ENCODE measurements at regions not wholly inside any gene's neighbourhood (a gene's known extent, or its start where the extent isn't known, plus 50 kb on each side); places are given as distances from the start of the nearest gene placed in this dataset.
"Not testable (repeated sequence)": the region's sequence is repeated elsewhere in the genome, so short reads cannot be mapped to it uniquely, and the experiment has no call there.

DNA sequence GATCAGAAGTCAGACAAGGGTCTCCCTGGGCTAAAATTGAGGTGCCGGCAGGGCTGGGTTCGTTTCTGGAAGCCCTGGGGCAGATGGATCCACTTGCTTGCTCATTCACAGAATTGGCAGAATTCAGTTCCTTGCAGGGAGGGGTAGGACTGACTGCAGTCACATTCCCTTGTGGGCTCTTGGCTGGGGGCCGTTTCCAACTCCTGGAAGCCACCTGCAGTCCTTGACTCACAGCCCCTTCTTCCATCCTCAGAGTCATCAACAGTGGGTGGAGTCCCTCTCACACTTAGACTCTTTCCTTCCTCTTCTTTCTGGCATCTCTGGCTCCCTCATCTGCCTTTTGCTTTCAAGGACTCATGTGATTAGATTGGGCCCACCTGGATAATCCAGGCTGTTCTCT lies 54.6 kb upstream of the NANOS1 start:
- Histone ChIP-seq H3K9me3 (ENCODE audit: control insufficient read depth, insufficient read depth, low read length) (peaks cover 5% of the 10 kb centered on the region), H3K36me3 (ENCODE audit: control insufficient read depth, insufficient read depth, low read length) (peaks cover under 1% of the 10 kb centered on the region), H3K4me3 (ENCODE audit: low read depth, low read length) (no peak overlapping the region), H3K27ac (ENCODE audit: low read depth, low read length) (no peak overlapping the region), H3K27me3 (ENCODE audit: control insufficient read depth, insufficient read depth, low read length) (no peaks in the 10 kb centered on the region), H3K4me1 (ENCODE audit: control insufficient read depth, insufficient read depth, low read length) (peaks cover under 1% of the 10 kb centered on the region)
- 94% methylated on average over 2 of the region's 3 CpGs for WGBS (ENCODE audit: insufficient coverage)
- no peak for DNase-seq (ENCODE audit: low read depth in 4 of 6, low spot score in 6 of 6)

GRCh38 chr10:118976219-118976618 lies 53.3 kb upstream of the NANOS1 start:
- not testable (repeated sequence) for H3K9me3 ChIP-seq (ENCODE audit: control insufficient read depth, insufficient read depth, low read length); H3K4me3 ChIP-seq (ENCODE audit: low read depth, low read length); H3K36me3 ChIP-seq (ENCODE audit: control insufficient read depth, insufficient read depth, low read length); H3K27me3 ChIP-seq (ENCODE audit: control insufficient read depth, insufficient read depth, low read length); H3K4me1 ChIP-seq (ENCODE audit: control insufficient read depth, insufficient read depth, low read length); DNase-seq (ENCODE audit: low read depth in 4 of 6, low spot score in 6 of 6); H3K27ac ChIP-seq (ENCODE audit: low read depth, low read length)
- no CpG with 5 or more reads among the region's 3 CpGs for WGBS (ENCODE audit: insufficient coverage)

DNA sequence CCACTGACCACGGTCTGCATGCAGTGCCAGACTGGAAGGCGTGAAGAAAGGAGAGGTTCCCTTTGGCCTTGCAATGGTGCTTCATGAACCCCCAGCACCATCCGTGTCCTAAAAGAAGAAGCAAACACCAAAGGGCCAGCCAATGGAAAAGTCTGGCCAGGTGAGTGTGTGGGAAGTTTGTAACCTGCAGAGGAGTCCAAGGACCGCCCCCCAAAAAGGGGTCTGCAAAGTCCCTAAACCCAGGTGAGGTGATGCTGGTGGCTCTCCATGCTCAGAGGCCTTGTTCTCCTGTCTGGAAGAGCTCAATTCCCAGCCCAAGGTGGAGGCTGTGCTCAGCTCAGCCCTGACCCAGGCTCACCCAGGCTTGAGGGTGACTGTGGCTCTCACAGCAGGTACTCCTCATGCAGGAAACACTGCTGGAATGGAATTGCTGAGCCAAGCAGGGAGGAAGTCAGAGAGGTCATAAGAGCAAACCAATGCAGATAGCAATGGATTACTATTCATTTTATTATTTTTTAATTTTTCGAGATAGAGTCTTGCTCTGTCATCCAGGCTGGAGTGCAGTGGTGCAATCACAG lies 52.4 kb upstream of the NANOS1 start:
- no peak for DNase-seq (ENCODE audit: low read depth in 4 of 6, low spot score in 6 of 6)
- Histone ChIP-seq H3K27me3 (ENCODE audit: control insufficient read depth, insufficient read depth, low read length) (no peaks in the 10 kb centered on the region), H3K4me3 (ENCODE audit: low read depth, low read length) (no peak overlapping the region), H3K27ac (ENCODE audit: low read depth, low read length) (no peak overlapping the region), H3K36me3 (ENCODE audit: control insufficient read depth, insufficient read depth, low read length) (peaks cover 3% of the 10 kb centered on the region), H3K9me3 (ENCODE audit: control insufficient read depth, insufficient read depth, low read length) (peaks cover 5% of the 10 kb centered on the region), H3K4me1 (ENCODE audit: control insufficient read depth, insufficient read depth, low read length) (peaks cover 5% of the 10 kb centered on the region)
- WGBS (ENCODE audit: insufficient coverage): 96% methylated on average over 4 of the region's 5 CpGs

DNA sequence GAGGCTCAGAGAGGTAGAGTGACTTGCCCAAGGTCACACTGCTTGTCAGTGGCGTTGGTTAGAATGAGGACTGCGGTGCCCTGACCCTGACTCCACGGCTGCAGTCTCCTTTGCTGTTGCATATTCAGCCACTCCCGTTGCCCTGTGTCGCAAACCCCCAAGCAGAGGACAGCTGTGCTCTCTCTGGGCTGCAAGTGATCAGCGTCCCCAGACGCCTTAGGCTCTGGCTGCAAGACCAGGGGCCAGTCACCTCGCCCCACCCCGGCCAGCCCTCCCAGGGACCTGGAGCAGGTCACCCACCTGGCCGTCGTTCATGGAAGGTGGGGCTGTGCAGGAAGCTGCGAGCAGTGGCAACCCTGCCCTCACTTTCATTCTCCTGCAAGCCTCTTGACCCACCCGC lies 51.7 kb upstream of the NANOS1 start:
- Histone ChIP-seq H3K27me3 (ENCODE audit: control insufficient read depth, insufficient read depth, low read length) (no peaks in the 10 kb centered on the region), H3K36me3 (ENCODE audit: control insufficient read depth, insufficient read depth, low read length) (peaks cover 3% of the 10 kb centered on the region), H3K27ac (ENCODE audit: low read depth, low read length) (no peak overlapping the region), H3K9me3 (ENCODE audit: control insufficient read depth, insufficient read depth, low read length) (peaks cover 5% of the 10 kb centered on the region), H3K4me3 (ENCODE audit: low read depth, low read length) (no peak overlapping the region), H3K4me1 (ENCODE audit: control insufficient read depth, insufficient read depth, low read length) (peaks cover 5% of the 10 kb centered on the region)
- WGBS (ENCODE audit: insufficient coverage): 77% methylated on average over 13 of the region's 13 CpGs
- DNase-seq (ENCODE audit: low read depth in 4 of 6, low spot score in 6 of 6): no peak

- peaks cover 3% of the 10 kb centered on the region for H3K36me3 ChIP-seq (ENCODE audit: control insufficient read depth, insufficient read depth, low read length)
- H3K4me3 ChIP-seq (ENCODE audit: low read depth, low read length): no peak overlapping the region
- H3K9me3 ChIP-seq (ENCODE audit: control insufficient read depth, insufficient read depth, low read length): peaks cover 5% of the 10 kb centered on the region
- 89% methylated on average over 11 of the region's 14 CpGs for WGBS (ENCODE audit: insufficient coverage)
- peaks cover 5% of the 10 kb centered on the region for H3K4me1 ChIP-seq (ENCODE audit: control insufficient read depth, insufficient read depth, low read length)
- no peaks in the 10 kb centered on the region for H3K27me3 ChIP-seq (ENCODE audit: control insufficient read depth, insufficient read depth, low read length)
- H3K27ac ChIP-seq (ENCODE audit: low read depth, low read length): no peak overlapping the region
- no peak for DNase-seq (ENCODE audit: low read depth in 4 of 6, low spot score in 6 of 6)
These were observed 51.1 kb upstream of the NANOS1 start for GRCh38 chr10:118978316-118978997.

- 91% methylated on average over 6 of the region's 6 CpGs for WGBS (ENCODE audit: insufficient coverage)
- Histone ChIP-seq H3K27ac (ENCODE audit: low read depth, low read length) (no peak overlapping the region), H3K4me3 (ENCODE audit: low read depth, low read length) (no peak overlapping the region), H3K4me1 (ENCODE audit: control insufficient read depth, insufficient read depth, low read length) (peaks cover 5% of the 10 kb centered on the region), H3K36me3 (ENCODE audit: control insufficient read depth, insufficient read depth, low read length) (peaks cover 3% of the 10 kb centered on the region), H3K9me3 (ENCODE audit: control insufficient read depth, insufficient read depth, low read length) (peaks cover 2% of the 10 kb centered on the region), H3K27me3 (ENCODE audit: control insufficient read depth, insufficient read depth, low read length) (no peaks in the 10 kb centered on the region)
- DNase-seq (ENCODE audit: low read depth in 4 of 6, low spot score in 6 of 6): no peak
These were observed 50.5 kb upstream of the NANOS1 start for GRCh38 chr10:118978998-118979350.

- Histone ChIP-seq H3K27me3 (ENCODE audit: control insufficient read depth, insufficient read depth, low read length) (no peaks in the 10 kb centered on the region), H3K4me3 (ENCODE audit: low read depth, low read length) (no peak overlapping the region), H3K27ac (ENCODE audit: low read depth, low read length) (no peak overlapping the region), H3K9me3 (ENCODE audit: control insufficient read depth, insufficient read depth, low read length) (no peaks in the 10 kb centered on the region), H3K4me1 (ENCODE audit: control insufficient read depth, insufficient read depth, low read length) (peaks cover 5% of the 10 kb centered on the region), H3K36me3 (ENCODE audit: control insufficient read depth, insufficient read depth, low read length) (peaks cover 3% of the 10 kb centered on the region)
- 92% methylated on average over 8 of the region's 8 CpGs for WGBS (ENCODE audit: insufficient coverage)
- no peak for DNase-seq (ENCODE audit: low read depth in 4 of 6, low spot score in 6 of 6)
These were observed 49.9 kb upstream of the NANOS1 start for GRCh38 chr10:118979661-118980060.

Measured in spinal cord (tissue), 9 donors.